HEK293T (cell line): ENCODE measurements at regions not wholly inside any gene's neighbourhood (a gene's known extent, or its start where the extent isn't known, plus 50 kb on each side); places are given as distances from the start of the nearest gene placed in this dataset.

Experiments
- BHLHE40 ChIP-seq: fragments of 450-650 bp; IDR thresholded peaks from 2 replicates; pipeline ENCODE4 v1.6.1; 2016; ENCODE audit warnings: mild to moderate bottlenecking, moderate library complexity, borderline replicate concordance
- ELF4 ChIP-seq: fragments of 450-650 bp; IDR thresholded peaks from 2 replicates; pipeline ENCODE4 v1.6.1; 2017; ENCODE audit warnings: antibody characterized with exemption
- FOXA1 ChIP-seq: fragments of 450-650 bp; IDR thresholded peaks from 2 replicates; pipeline ENCODE4 v1.6.1; 2016; ENCODE audit warnings: mild to moderate bottlenecking
- FOXK2 ChIP-seq: fragments of 450-650 bp; IDR thresholded peaks from 2 replicates; pipeline ENCODE4 v1.6.1; 2016; ENCODE audit warnings: mild to moderate bottlenecking
- FOXM1 ChIP-seq: fragments of 450-650 bp; IDR thresholded peaks from 2 replicates; pipeline ENCODE4 v1.6.1; 2017; ENCODE audit warnings: mild to moderate bottlenecking, borderline replicate concordance
- L3MBTL2 ChIP-seq: fragments of 450-650 bp; conservative IDR thresholded peaks from 2 replicates; pipeline ENCODE4 v1.6.1; 2016; ENCODE audit warnings: mild to moderate bottlenecking
- SP1 ChIP-seq: fragments of 450-650 bp; IDR thresholded peaks from 2 replicates; pipeline ENCODE4 v1.6.1; 2017
- TARDBP ChIP-seq: fragments of 450-650 bp; IDR thresholded peaks from 2 replicates; pipeline ENCODE4 v1.6.1; 2016
- ZNF384 ChIP-seq: fragments of 450-650 bp; IDR thresholded peaks from 2 replicates; pipeline ENCODE4 v1.6.1; 2016
- TF ChIP-seq, protein P1 (sequence below): fragments of 450-650 bp; IDR thresholded peaks from 2 replicates; pipeline ENCODE4 v1.6.1; 2016

DNA sequence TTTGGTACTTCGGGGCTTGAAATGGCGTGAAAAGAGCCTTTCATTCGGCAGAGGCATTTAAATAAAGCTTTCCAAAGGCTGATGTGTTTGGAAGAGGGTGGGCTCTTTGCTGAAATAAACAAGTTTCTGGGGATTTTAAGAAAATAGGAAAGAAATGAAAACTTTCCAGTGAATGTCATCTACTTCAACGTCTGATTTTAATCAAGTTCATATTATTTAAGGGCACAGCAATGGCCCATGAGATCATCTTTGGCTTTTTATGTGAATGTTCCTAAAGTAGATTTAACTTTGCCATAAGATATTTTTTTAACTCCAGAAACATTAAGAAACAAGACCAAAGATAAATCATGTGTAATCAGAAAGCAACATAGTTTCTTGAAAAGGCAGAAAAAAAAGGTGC, 69.8 kb upstream of the TTC29 start:
- TF ChIP-seq, protein P1, sequence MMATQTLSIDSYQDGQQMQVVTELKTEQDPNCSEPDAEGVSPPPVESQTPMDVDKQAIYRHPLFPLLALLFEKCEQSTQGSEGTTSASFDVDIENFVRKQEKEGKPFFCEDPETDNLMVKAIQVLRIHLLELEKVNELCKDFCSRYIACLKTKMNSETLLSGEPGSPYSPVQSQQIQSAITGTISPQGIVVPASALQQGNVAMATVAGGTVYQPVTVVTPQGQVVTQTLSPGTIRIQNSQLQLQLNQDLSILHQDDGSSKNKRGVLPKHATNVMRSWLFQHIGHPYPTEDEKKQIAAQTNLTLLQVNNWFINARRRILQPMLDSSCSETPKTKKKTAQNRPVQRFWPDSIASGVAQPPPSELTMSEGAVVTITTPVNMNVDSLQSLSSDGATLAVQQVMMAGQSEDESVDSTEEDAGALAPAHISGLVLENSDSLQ, result no peak
- TF ChIP-seq ZNF384, result no peak
- TF ChIP-seq FOXM1, result no peak
- no peak for TF ChIP-seq L3MBTL2
- TF ChIP-seq TARDBP, result no peak
- TF ChIP-seq FOXK2, result no peak
- no peak for TF ChIP-seq SP1
- TF ChIP-seq BHLHE40, result no peak
- TF ChIP-seq ELF4, result no peak
- no peak for TF ChIP-seq FOXA1
